ENCODE measurements at regions not wholly inside any gene's neighbourhood (a gene's known extent, or its start where the extent isn't known, plus 50 kb on each side); places are given as distances from the start of the nearest gene placed in this dataset.

GRCh38 chr20:11734431-11734830 lies 183.3 kb upstream of the BTBD3 start:
- DNase-seq (no peak), ATAC-seq (no peak)
- intact Hi-C loops (cut with DNase I, micrococcal nuclease): no loop called here
- Histone ChIP-seq H3K4me3 (no peak overlapping the region), H3K4me1 (ENCODE audit: low read depth) (no peaks in the 10 kb centered on the region), H3K9me3 (no peaks in the 10 kb centered on the region), H3K36me3 (ENCODE audit: low read depth) (no peaks in the 10 kb centered on the region)
- TF ChIP-seq, protein P1, sequence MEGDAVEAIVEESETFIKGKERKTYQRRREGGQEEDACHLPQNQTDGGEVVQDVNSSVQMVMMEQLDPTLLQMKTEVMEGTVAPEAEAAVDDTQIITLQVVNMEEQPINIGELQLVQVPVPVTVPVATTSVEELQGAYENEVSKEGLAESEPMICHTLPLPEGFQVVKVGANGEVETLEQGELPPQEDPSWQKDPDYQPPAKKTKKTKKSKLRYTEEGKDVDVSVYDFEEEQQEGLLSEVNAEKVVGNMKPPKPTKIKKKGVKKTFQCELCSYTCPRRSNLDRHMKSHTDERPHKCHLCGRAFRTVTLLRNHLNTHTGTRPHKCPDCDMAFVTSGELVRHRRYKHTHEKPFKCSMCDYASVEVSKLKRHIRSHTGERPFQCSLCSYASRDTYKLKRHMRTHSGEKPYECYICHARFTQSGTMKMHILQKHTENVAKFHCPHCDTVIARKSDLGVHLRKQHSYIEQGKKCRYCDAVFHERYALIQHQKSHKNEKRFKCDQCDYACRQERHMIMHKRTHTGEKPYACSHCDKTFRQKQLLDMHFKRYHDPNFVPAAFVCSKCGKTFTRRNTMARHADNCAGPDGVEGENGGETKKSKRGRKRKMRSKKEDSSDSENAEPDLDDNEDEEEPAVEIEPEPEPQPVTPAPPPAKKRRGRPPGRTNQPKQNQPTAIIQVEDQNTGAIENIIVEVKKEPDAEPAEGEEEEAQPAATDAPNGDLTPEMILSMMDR (IDR thresholded peaks at IDR 0.05): no peak

- H3K9me3 ChIP-seq: no peaks in the 10 kb centered on the region
- no peak overlapping the region for H3K4me3 ChIP-seq
- ATAC-seq (no peak), DNase-seq (no peak)
- H3K4me1 ChIP-seq (ENCODE audit: low read depth): no peaks in the 10 kb centered on the region
- TF ChIP-seq, protein P1 (IDR thresholded peaks at IDR 0.05): no peak
- intact Hi-C loops (cut with DNase I, micrococcal nuclease): no loop called here
- no peaks in the 10 kb centered on the region for H3K36me3 ChIP-seq (ENCODE audit: low read depth)
These were observed 178.8 kb upstream of the BTBD3 start for GRCh38 chr20:11738852-11739251.

DNA sequence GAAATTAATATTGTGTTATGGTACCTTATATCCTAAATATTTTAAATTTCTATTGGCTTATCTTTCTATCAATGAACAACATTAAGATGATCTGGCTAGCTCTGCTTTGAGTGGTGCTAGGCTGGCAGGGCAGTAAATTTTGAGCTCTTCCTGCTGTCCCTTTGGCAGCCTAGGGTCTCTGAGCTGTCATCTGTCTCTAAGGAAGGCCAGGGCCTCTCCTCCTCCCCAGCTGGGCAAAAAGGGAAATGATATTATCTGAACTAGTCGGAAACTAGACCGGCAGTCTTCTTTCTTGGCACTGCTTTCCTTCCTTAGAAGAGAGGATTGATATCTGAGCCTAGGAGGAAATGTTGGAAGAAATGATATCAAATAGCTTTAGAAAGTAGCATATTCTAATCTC lies 176.7 kb upstream of the BTBD3 start:
- ATAC-seq (no peak), DNase-seq (no peak)
- Histone ChIP-seq H3K36me3 (ENCODE audit: low read depth) (no peaks in the 10 kb centered on the region), H3K9me3 (no peaks in the 10 kb centered on the region), H3K4me3 (no peak overlapping the region), H3K4me1 (ENCODE audit: low read depth) (no peaks in the 10 kb centered on the region)
- TF ChIP-seq, protein P1 (IDR thresholded peaks at IDR 0.05): no peak
- intact Hi-C loops (cut with DNase I, micrococcal nuclease): no loop called here

- no peak overlapping the region for H3K4me3 ChIP-seq
- intact Hi-C loops (cut with DNase I, micrococcal nuclease): no loop called here
- ATAC-seq: no peak
These were observed 172.5 kb upstream of the BTBD3 start for GRCh38 chr20:11745145-11745544.

DNA sequence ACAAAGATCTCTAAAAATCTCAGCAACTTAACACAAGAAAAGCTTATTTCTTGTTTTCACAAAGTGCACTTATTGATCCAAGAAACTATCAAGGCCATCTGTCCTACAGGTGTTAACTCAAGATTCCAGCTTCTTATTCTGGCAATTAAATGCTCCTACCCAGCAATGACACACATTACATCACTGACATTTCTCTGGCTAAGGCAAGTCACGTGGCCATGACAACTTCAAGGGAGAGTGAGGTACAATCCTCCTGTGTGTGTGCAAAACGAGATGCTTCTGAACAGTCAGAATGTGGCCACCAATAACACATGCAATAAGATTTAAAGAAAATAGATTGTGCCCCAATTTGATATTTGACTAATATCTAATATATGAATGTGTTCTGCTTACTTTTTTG lies 169.3 kb upstream of the BTBD3 start:
- intact Hi-C loops (cut with DNase I, micrococcal nuclease): no loop called here
- Histone ChIP-seq H3K36me3 (ENCODE audit: low read depth) (no peaks in the 10 kb centered on the region), H3K4me3 (no peak overlapping the region), H3K9me3 (no peaks in the 10 kb centered on the region), H3K4me1 (ENCODE audit: low read depth) (no peaks in the 10 kb centered on the region)
- no peak for DNase-seq
- ATAC-seq: no peak
- TF ChIP-seq, protein P1 (IDR thresholded peaks at IDR 0.05): no peak

More at GRCh38 chr20:11745145-11745544, 172.5 kb upstream of the BTBD3 start:
- H3K9me3 ChIP-seq: no peaks in the 10 kb centered on the region
- no peaks in the 10 kb centered on the region for H3K36me3 ChIP-seq (ENCODE audit: low read depth)
- no peaks in the 10 kb centered on the region for H3K4me1 ChIP-seq (ENCODE audit: low read depth)
- DNase-seq: no peak
- TF ChIP-seq, protein P1 (IDR thresholded peaks at IDR 0.05): no peak

- DNase-seq (no peak), ATAC-seq (no peak)
- Histone ChIP-seq H3K4me1 (ENCODE audit: low read depth) (peaks cover 14% of the 10 kb centered on the region), H3K4me3 (no peak overlapping the region), H3K36me3 (ENCODE audit: low read depth) (no peaks in the 10 kb centered on the region), H3K9me3 (no peaks in the 10 kb centered on the region)
- TF ChIP-seq, protein P1 (IDR thresholded peaks at IDR 0.05): no peak
- intact Hi-C loops (cut with DNase I, micrococcal nuclease): no loop called here
These were observed 165.4 kb upstream of the BTBD3 start for GRCh38 chr20:11752336-11752735.

Data from mucosa of descending colon (tissue), 3 donors.